Chondrocyte (in vitro differentiated cells): ENCODE measurements at regions not wholly inside any gene's neighbourhood (a gene's known extent, or its start where the extent isn't known, plus 50 kb on each side); places are given as distances from the start of the nearest gene placed in this dataset.

Source experiments
- DNase-seq: peaks from one replicate; pipeline ENCODE4 v3.0.0; 2021; ENCODE audit warnings: mixed read lengths, low spot score
- H3K27ac Mint-ChIP-seq: one replicate; pipeline ENCODE4 v1.8.0; 2021; ENCODE audit warnings: mild to moderate bottlenecking, moderate library complexity, mixed read lengths; ENCODE audit not compliant: unreplicated experiment
- H3K27me3 Mint-ChIP-seq: 2 replicates; pipeline ENCODE4 v1.8.0; 2021; ENCODE audit warnings: low read depth, mixed read lengths
- H3K36me3 Mint-ChIP-seq: 2 replicates; pipeline ENCODE4 v1.8.0; 2021; ENCODE audit warnings: low read depth, mixed read lengths
- H3K4me1 Mint-ChIP-seq: 2 replicates; pipeline ENCODE4 v1.8.0; 2021; ENCODE audit warnings: low read depth, mild to moderate bottlenecking, mixed read lengths
- H3K4me3 Mint-ChIP-seq: one replicate; pipeline ENCODE4 v1.8.0; 2021; ENCODE audit warnings: mild to moderate bottlenecking, moderate library complexity, mixed read lengths; ENCODE audit not compliant: unreplicated experiment
- H3K9me3 Mint-ChIP-seq: 2 replicates; pipeline ENCODE4 v1.8.0; 2021; ENCODE audit warnings: low read depth, mixed read lengths
- CTCF ChIP-seq: fragments of 200-600 bp; sonication (generic); IDR thresholded peaks from 2 replicates; pipeline ENCODE4 v1.5.0; 2021; ENCODE audit warnings: antibody characterized with exemption, mild to moderate bottlenecking, moderate library complexity

- Mint-ChIP-seq H3K27ac (no peak overlapping the region), H3K4me1 (peaks cover under 1% of the 10 kb centered on the region), H3K4me3 (no peak overlapping the region), H3K9me3 (no peaks in the 10 kb centered on the region), H3K36me3 (no peaks in the 10 kb centered on the region), H3K27me3 (no peaks in the 10 kb centered on the region)
- no peak for DNase-seq
- no peak for TF ChIP-seq CTCF
Observed at GRCh38 chr2:20533993-20534622, 87.2 kb downstream of the RHOB start.

- no peak for TF ChIP-seq CTCF
- no peaks in the 10 kb centered on the region for H3K36me3 Mint-ChIP-seq
- no peak for DNase-seq
- H3K9me3 Mint-ChIP-seq, result no peaks in the 10 kb centered on the region
- no peak overlapping the region for H3K27ac Mint-ChIP-seq
- H3K4me1 Mint-ChIP-seq, result peaks cover 8% of the 10 kb centered on the region
- no peaks in the 10 kb centered on the region for H3K27me3 Mint-ChIP-seq
- H3K4me3 Mint-ChIP-seq, result no peak overlapping the region
Observed at GRCh38 chr2:20534913-20535801, 88.3 kb downstream of the RHOB start.

GRCh38 chr2:20536619-20537422 is 89.9 kb downstream of the RHOB start:
- TF ChIP-seq CTCF, result no peak
- no peak overlapping the region for H3K4me3 Mint-ChIP-seq
- no peaks in the 10 kb centered on the region for H3K36me3 Mint-ChIP-seq
- H3K4me1 Mint-ChIP-seq, result peaks cover 8% of the 10 kb centered on the region
- no peak for DNase-seq
- H3K9me3 Mint-ChIP-seq, result no peaks in the 10 kb centered on the region
- no peak overlapping the region for H3K27ac Mint-ChIP-seq
- no peaks in the 10 kb centered on the region for H3K27me3 Mint-ChIP-seq

GRCh38 chr2:20537423-20538307 is 90.8 kb downstream of the RHOB start:
- no peaks in the 10 kb centered on the region for H3K27me3 Mint-ChIP-seq
- no peak for TF ChIP-seq CTCF
- no peak overlapping the region for H3K27ac Mint-ChIP-seq
- H3K4me1 Mint-ChIP-seq, result peaks cover 8% of the 10 kb centered on the region
- no peak overlapping the region for H3K4me3 Mint-ChIP-seq
- no peak for DNase-seq
- no peaks in the 10 kb centered on the region for H3K9me3 Mint-ChIP-seq
- H3K36me3 Mint-ChIP-seq, result no peaks in the 10 kb centered on the region
